ENCODE measurements at regions not wholly inside any gene's neighbourhood (a gene's known extent, or its start where the extent isn't known, plus 50 kb on each side); places are given as distances from the start of the nearest gene placed in this dataset.
A peak's percentile ranks its signal among the peaks of the same experiment; 100 is the strongest.

DNA sequence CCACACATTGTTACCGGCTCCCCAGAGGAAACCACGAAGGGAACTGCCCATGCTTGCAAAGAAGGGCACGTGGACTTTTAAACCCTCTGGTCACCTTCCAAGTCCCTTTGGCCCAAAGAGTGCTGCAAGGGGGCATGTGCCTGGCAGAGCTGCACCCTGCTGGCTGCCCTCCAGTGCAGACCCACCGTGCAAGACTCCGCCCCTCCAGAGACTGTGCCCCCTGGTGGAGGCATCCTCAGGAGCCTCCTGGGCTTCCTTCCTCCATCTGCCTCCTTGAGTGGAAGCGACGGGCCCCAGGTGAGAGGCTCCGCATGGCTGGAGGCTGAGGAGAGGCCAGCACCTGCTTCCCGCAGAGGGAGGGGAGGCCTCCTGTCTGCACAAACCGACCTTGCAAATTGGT lies 100.6 kb downstream of the CRYAA start:
- peaks cover 17% of the 10 kb centered on the region for H3K4me1 Mint-ChIP-seq
- no peaks in the 10 kb centered on the region for H3K9me3 Mint-ChIP-seq
- peak overlapping the region in 1 of 3 experiments; percentile 79 for H3K27ac Mint-ChIP-seq

DNA sequence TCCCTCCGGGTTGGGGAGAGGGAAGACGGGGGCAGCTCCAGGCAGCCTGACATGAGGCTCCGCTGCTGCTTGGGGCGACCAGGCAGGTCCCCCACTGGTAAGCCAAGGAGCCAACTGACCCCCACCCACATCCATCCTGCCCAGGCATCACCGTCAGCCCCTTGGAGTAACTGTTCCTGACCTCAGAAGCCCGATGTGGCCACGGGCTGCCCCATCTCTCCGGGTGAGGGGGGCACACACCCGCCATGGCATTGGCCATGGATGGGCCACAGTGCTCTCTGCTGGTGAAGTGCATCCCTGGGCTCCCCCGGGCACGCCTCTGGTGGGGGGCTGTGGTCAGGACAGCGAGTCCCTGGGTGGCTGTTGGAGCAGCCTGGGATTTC lies 100.0 kb downstream of the CRYAA start:
- Mint-ChIP-seq H3K4me1 (peaks cover 17% of the 10 kb centered on the region), H3K4me3 (no peak overlapping the region), H3K36me3 (ENCODE audit: low read depth) (no peaks in the 10 kb centered on the region), H3K9me3 (no peaks in the 10 kb centered on the region), H3K27ac (no peak overlapping the region), H3K27me3 (ENCODE audit: low read depth) (peaks cover 16% of the 10 kb centered on the region)
- TF ChIP-seq, protein P1, sequence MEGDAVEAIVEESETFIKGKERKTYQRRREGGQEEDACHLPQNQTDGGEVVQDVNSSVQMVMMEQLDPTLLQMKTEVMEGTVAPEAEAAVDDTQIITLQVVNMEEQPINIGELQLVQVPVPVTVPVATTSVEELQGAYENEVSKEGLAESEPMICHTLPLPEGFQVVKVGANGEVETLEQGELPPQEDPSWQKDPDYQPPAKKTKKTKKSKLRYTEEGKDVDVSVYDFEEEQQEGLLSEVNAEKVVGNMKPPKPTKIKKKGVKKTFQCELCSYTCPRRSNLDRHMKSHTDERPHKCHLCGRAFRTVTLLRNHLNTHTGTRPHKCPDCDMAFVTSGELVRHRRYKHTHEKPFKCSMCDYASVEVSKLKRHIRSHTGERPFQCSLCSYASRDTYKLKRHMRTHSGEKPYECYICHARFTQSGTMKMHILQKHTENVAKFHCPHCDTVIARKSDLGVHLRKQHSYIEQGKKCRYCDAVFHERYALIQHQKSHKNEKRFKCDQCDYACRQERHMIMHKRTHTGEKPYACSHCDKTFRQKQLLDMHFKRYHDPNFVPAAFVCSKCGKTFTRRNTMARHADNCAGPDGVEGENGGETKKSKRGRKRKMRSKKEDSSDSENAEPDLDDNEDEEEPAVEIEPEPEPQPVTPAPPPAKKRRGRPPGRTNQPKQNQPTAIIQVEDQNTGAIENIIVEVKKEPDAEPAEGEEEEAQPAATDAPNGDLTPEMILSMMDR (IDR thresholded peaks at IDR 0.05; ENCODE audit: unreplicated experiment in 3 of 3), result no peak

More for the DNA sequence above, 100.6 kb downstream of the CRYAA start:
- Mint-ChIP-seq H3K4me3 (no peak overlapping the region), H3K27me3 (ENCODE audit: low read depth) (peaks cover 20% of the 10 kb centered on the region), H3K36me3 (ENCODE audit: low read depth) (no peaks in the 10 kb centered on the region)
- TF ChIP-seq, protein P1 (IDR thresholded peaks at IDR 0.05; ENCODE audit: unreplicated experiment in 3 of 3), result no peak

DNA sequence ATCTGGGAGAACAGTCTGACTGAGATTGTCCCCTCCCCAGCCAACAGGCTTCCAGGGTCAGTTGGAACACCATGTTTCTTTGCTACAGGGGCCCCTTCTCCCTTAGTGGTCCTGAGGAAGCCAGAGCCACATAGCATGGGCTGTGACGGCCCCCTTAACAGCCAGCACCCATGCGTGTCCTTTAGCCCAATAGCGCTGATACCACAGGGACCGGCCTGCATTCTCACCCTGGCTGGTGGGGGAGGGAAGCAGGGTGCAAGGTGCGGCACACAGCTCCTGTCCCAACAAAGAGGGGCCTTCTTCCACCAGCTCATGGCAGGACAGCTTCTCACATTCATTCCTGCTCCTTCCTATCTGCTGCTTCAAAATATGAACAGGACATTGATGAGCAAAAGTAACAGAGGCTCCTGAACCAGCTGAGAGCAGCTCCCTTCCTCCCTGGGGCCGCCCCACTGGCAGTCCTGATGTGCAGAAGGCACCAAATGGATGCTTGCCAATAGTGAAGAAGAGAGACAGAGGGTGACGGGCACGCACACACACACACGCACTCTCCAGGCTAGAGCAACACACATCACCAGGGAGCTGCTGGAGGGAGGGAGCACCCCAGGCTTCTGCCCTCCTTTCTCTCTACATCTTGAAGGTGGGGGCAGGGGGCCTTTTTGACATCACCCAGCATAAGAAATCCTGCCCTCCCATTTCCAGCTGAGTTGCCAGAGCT lies 99.4 kb downstream of the CRYAA start:
- no peak overlapping the region for H3K27ac Mint-ChIP-seq
- no peak overlapping the region for H3K4me3 Mint-ChIP-seq
- no peaks in the 10 kb centered on the region for H3K36me3 Mint-ChIP-seq (ENCODE audit: low read depth)
- TF ChIP-seq, protein P1 (IDR thresholded peaks at IDR 0.05; ENCODE audit: unreplicated experiment in 3 of 3), result no peak
- H3K4me1 Mint-ChIP-seq, result peaks cover 17% of the 10 kb centered on the region
- peaks cover 16% of the 10 kb centered on the region for H3K27me3 Mint-ChIP-seq (ENCODE audit: low read depth)
- H3K9me3 Mint-ChIP-seq, result no peaks in the 10 kb centered on the region

DNA sequence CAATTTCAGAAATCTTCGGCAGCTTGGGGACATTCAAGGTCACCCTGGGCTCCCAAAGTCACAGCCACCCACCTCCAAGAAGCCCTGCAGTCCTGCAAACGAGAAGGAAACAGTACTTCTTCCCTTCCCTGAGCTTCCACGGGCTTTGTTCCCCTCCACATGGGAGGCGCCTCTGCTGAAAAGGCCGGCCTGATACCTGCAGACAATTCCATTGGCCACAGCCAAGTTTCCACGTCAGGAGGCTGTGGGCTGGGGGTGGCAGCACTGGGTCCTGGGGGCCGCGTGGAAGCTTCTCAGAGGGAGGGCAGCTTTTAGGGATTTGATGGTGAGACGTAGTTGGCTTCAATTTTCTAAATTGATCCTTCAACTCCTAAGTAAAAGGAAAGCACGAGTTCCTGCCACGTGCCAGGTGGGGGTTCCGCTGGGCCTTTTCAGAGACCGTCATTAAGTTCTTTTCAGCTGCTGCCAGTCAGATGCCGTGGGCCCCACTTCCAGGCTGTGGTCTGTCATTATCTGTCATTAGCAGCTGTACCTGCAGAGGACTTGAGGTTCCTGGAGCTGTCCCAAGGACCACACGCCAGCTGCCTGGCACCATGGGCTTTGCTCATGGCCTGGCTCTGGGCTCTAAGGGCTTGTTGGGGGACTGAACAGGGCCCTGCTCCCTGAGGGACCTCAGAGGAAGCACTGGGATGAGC lies 98.7 kb downstream of the CRYAA start:
- Mint-ChIP-seq H3K27ac (no peak overlapping the region), H3K9me3 (no peaks in the 10 kb centered on the region), H3K4me1 (peaks cover 17% of the 10 kb centered on the region), H3K4me3 (no peak overlapping the region), H3K36me3 (ENCODE audit: low read depth) (no peaks in the 10 kb centered on the region), H3K27me3 (ENCODE audit: low read depth) (peaks cover 16% of the 10 kb centered on the region)
- TF ChIP-seq, protein P1 (IDR thresholded peaks at IDR 0.05; ENCODE audit: unreplicated experiment in 3 of 3), result no peak

DNA sequence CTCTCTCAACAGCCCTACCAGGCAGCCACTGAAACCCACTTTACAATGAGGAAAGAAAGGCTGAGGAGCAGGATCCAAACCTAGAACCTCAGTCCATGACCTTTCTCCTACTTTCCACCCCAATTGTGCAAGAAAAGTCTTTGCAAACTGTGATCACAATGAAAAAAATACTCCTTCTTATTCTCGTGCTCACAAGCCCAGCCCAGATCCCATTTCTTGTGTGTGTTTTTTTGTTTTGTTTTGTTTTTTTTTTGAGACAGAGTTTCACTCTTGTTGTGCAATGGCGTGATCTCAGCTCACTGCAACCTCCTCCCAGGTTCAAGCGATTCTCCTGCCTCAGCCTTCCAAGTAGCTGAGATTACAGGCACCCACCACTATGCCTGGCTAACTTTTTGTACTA lies 97.7 kb downstream of the CRYAA start:
- no peak overlapping the region for H3K4me3 Mint-ChIP-seq

More for the DNA sequence above, 97.7 kb downstream of the CRYAA start:
- H3K9me3 Mint-ChIP-seq, result no peaks in the 10 kb centered on the region
- H3K27me3 Mint-ChIP-seq (ENCODE audit: low read depth), result peaks cover 16% of the 10 kb centered on the region
- TF ChIP-seq, protein P1 (IDR thresholded peaks at IDR 0.05; ENCODE audit: unreplicated experiment in 3 of 3), result no peak
- peaks cover 17% of the 10 kb centered on the region for H3K4me1 Mint-ChIP-seq
- H3K27ac Mint-ChIP-seq, result no peak overlapping the region
- no peaks in the 10 kb centered on the region for H3K36me3 Mint-ChIP-seq (ENCODE audit: low read depth)
